ENCODE measurements at regions not wholly inside any gene's neighbourhood (a gene's known extent, or its start where the extent isn't known, plus 50 kb on each side); places are given as distances from the start of the nearest gene placed in this dataset.

- no peak for ATAC-seq (ENCODE audit: low FRiP score)
- DNase-seq (ENCODE audit: low spot score) = no peak
- TF ChIP-seq CTCF (IDR thresholded peaks at IDR 0.05) = no peak
These were observed 143.6 kb upstream of the ANO5 start for GRCh38 chr11:22049276-22049675.

GRCh38 chr11:22065472-22065871 lies 127.4 kb upstream of the ANO5 start:
- no peak for DNase-seq (ENCODE audit: low spot score)
- no peak for TF ChIP-seq CTCF (IDR thresholded peaks at IDR 0.05)
- ATAC-seq (ENCODE audit: low FRiP score) = no peak

GRCh38 chr11:22069844-22070243 lies 123.0 kb upstream of the ANO5 start:
- TF ChIP-seq CTCF (IDR thresholded peaks at IDR 0.05) = no peak
- ATAC-seq (ENCODE audit: low FRiP score) (no peak), DNase-seq (ENCODE audit: low spot score) (no peak)

- ATAC-seq (ENCODE audit: low FRiP score) (no peak), DNase-seq (ENCODE audit: low spot score) (no peak)
- TF ChIP-seq CTCF (IDR thresholded peaks at IDR 0.05) = no peak
These were observed 116.5 kb upstream of the ANO5 start for GRCh38 chr11:22076271-22076930.

GRCh38 chr11:22078063-22078462 lies 114.8 kb upstream of the ANO5 start:
- TF ChIP-seq CTCF (IDR thresholded peaks at IDR 0.05) = no peak
- DNase-seq (ENCODE audit: low spot score) (no peak), ATAC-seq (ENCODE audit: low FRiP score) (no peak)

GRCh38 chr11:22079133-22079872 lies 113.6 kb upstream of the ANO5 start:
- ATAC-seq (ENCODE audit: low FRiP score) = no peak
- no peak for DNase-seq (ENCODE audit: low spot score)
- no peak for TF ChIP-seq CTCF (IDR thresholded peaks at IDR 0.05)

GRCh38 chr11:22082178-22082577 lies 110.7 kb upstream of the ANO5 start:
- TF ChIP-seq CTCF (IDR thresholded peaks at IDR 0.05) = no peak
- no peak for DNase-seq (ENCODE audit: low spot score)
- no peak for ATAC-seq (ENCODE audit: low FRiP score)
